Limb (tissue), 2 donors: ENCODE measurements at regions not wholly inside any gene's neighbourhood (a gene's known extent, or its start where the extent isn't known, plus 50 kb on each side); places are given as distances from the start of the nearest gene placed in this dataset.
A peak's percentile ranks its signal among the peaks of the same experiment; 100 is the strongest.

Experiments used
- DNase-seq, 2 donors: peaks; one replicate each; pipeline ENCODE4 v3.0.0-alpha.2; 2016; ENCODE audit errors: extremely low spot score in 2 of 2

DNA sequence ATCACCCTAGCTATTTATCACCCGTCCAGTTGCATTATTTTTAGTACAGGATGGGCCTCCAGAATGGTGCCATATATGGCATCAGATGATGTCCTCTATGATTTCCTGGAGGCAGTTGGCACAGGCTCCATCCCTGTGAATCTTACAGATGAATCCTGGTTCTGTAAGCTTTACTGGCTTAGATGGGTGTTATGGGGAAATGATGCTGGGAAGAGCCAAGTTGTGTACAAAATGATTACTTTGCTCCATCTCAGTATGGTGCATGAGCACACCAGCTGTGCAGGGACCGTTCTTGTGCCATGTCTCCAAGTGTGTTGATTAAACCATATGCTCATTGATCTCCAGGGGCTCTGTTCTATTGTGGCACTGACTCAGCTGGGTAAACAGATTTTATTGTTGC lies 755.7 kb downstream of the TLR4 start:
- peak in 1 of 2 donors; percentile 29 for DNase-seq

DNA sequence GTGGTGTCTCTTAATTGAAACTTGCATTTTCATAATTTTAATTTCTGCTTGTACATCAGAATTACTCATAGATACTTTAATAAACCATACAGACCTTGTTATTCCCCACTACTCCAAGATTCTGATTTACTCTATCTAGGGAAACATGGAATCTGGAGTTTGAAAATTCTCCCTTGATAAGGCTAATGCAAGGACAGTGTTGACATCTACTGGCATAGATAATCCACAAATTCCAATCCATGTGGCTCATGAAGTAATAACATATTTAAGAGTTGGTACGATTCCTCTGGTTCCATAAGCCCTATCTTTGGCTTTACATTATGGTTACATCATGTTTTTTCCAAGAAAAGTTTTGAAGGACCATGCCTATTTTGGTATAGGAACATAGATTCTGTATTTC lies 759.2 kb downstream of the TLR4 start:
- DNase-seq = no peak

DNA sequence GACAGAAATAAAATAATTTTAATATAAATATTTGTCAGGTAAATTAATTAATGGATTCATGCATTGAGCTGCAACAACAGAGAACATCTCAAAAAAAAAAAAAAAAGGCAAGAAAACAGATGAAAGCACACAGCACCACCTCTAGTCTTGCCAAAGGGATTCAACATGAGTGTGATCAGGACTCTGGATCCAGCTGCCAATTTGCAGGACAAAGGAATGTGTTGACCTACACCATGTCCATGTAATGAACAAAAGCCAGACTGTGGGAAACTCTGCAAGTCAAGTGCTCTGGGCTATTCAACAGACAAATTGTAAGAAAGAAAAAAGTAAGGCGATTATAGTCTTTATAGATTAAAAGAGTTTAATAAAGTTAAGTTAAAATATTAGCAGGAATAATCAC lies 769.3 kb downstream of the TLR4 start:
- no peak for DNase-seq

DNA sequence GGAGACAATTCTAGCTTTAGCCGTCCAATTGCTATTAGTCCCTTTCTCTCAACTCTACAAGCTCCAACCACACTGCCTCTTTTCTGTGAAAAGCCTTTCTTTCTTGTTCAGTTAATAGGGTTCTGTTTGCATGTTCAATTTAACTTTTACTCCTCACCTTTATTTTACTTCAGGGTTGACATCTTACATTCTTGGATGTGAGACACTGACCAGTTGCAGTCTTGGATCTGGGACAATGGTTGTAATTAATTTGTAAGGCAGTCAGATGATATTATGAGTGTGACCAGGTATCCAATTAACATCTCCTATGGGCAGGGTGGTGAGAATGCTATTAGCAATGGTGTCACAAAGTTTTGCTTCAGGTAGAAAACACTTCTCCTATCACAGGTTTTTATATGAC lies 774.5 kb downstream of the TLR4 start:
- no peak for DNase-seq

DNA sequence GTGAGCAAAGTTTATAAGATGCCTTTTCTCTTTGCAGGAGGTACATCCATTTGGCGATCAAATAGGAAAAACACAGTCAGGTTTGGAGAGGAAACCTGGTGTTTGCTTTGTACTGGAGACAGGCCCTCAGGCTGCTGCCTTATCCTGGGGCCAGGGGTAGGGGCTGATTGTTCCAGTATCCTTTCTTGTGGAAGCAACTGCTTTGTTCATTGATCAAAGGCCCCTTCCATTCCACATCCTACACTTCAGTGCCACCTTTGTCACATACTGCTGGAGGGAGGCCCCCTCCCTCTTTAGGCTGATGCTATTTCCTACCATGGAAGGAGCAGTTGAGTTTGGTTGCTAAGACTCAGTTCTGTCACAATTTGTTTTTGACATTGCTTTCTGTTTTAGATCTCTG lies 778.1 kb downstream of the TLR4 start:
- DNase-seq = no peak

DNA sequence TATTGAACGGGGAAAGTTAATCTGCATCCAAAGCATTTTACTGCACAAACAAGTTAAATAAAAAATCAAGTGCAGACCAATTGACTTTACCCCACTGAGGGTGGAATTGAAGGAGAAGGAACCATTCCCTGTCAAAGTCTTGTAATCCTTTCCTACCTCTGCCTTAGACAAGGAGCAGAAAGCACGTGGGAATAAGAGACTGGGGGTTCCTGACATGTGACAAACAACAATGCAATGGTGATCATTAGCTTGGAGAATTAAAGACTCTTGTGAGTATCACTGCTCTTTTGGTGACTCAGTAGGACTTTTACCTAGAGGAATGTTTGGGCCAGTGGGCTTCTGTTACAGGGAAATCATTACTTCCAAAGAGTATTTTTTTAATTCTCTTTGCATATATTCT lies 779.5 kb downstream of the TLR4 start:
- no peak for DNase-seq

DNA sequence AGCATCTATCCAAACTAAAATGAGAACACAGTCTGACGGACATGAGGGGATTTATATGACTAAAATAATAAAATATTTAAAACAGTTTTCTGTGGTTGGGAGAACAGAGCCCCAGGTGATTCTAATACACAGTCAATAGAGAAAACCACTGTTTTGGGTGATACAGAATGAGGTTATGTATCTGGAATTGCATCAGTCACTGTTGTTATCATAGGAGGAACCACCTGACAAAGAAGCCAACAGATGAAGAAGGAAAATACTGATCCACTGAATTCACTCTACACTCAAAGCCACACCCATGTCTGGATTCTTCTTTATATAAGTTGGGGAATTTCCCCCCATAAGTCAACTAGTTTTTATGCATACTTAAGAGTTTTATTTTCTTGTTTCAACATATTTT lies 799.0 kb downstream of the TLR4 start:
- no peak for DNase-seq

DNA sequence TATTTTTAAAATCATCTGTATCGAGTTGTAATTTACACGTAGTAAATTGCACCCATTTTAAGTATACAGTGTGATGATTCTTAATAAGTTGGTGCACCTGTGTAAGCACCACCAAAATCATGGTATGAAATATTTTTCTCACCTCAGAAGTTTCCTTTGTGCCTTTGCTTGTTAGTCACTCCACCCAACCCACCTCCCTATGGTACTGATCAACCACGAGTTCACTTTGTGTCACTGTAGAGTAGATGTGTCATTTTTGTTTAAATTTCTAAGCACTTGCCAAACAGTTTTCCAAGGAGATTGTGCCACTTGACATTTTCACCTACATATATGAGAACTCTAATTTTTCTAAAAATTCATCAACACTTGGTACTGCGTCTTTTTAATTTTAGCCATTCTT lies 806.5 kb downstream of the TLR4 start:
- no peak for DNase-seq

DNA sequence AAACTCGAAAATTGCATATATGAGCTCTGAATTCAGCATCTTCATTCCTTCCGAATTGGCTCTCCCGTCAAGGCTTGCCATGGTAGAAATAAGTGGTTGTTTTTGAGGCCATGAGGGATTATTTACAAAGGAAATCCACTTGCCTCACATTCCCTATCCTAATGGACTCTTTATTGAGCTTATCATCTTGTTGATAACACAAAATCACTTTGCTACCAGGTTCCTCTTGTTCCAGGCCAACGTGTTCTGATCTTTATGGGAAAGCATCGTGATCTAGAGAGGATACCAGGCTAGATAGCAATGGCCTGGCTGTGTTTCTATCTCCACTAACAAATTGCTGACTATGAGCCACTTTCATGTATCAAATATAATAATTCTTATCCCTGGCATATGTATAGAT lies 811.7 kb downstream of the TLR4 start:
- no peak for DNase-seq

DNA sequence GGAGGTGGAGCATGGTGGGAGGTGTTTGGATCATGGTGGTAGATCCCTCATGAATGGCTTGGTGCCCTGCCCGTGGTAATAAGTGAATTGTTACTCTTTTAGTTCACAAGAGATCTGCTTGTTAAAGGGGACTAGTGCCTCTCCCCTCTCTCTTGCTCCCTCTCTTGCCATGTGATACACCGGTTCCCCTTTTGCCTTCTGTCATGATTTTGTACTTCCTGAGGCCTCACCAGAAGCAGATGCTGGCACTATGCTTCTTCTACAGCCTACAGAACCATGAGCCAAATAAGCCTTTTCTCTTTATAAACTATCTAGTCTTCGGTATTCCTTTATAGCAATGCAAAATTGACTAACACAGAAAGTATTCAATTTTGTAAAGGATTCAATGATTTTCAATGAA lies 817.1 kb downstream of the TLR4 start:
- no peak for DNase-seq

DNA sequence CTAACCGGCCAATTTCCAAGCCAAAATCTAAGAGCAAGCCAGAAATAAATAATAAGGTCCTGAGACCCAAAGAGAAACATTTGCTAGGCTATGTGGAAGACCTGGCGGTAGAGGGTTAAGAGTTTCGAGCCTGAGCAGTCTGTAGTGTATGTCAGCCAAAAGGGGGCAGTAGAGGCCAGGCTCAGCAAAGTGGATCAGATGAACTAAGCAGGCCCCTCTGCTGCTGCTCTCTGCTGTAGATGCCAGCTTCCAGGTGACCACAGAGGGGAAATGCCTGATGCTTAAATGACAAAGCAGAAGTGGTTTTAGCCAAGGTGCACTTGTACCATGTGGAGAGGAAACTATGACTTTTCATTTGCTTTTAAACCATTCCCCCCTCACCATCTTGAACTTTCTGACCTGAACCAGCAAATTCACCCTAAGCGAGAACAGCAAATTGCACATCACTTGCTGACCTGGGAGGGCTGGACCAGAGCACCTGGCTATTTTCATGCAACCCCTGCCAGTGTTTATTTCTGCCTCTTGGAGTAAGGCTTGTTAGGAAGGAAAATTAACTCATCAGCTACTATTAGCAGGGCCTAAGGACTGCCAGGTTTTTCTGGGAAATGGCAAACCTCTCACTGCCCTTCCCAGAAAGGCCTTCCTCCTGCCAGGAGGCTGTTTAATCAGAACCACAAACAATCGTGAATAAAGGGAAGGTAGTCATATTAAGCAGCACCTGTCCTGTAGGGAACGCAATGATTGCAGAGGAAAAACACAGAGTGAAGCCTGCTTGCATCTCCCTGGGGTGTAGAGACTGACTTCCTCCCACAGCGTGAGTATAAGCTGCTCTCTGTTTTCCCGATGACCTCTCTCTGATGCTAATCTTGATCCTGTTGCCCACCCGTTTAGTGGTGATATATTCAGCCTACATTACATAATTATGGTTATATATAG lies 818.2 kb downstream of the TLR4 start:
- peak; percentile 40 to 62 for DNase-seq

DNA sequence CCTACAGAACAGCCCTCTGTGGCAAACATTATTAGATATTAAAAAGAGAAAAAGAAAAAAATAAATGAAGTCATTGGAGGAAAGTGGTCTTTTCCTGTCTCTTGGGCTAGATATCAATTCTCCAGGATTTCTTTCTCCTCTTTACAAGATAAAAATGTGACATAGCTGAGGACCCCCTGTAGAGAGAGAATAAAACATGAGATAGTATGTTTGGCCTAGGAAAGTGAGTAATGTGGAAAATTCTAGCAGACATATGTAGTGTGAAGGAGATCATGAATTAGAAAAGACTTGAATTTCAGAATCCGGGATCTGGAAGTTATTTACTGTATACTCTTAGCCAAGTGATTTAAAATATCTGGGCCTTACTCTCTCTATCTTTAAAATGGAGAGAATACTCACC lies 823.1 kb downstream of the TLR4 start:
- DNase-seq = no peak

DNA sequence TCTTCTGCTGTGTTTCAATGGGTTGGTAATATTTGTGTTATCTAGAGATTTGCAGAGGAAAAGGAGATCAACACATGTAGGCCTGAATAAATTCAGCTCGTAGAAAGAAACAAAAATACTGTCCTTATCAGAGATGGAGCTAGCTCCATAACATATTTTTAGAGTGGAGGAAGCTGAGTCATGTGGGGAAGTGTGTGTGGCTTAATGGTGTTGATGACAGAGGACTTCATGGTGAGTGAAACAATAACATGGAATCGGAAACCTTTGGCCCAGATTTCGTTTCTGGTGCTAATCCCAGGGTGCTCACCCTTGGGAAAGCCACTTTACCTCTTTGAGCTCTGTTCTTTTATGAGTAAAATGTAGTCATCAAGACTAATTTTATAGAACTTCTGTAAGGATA lies 825.0 kb downstream of the TLR4 start:
- DNase-seq = no peak

DNA sequence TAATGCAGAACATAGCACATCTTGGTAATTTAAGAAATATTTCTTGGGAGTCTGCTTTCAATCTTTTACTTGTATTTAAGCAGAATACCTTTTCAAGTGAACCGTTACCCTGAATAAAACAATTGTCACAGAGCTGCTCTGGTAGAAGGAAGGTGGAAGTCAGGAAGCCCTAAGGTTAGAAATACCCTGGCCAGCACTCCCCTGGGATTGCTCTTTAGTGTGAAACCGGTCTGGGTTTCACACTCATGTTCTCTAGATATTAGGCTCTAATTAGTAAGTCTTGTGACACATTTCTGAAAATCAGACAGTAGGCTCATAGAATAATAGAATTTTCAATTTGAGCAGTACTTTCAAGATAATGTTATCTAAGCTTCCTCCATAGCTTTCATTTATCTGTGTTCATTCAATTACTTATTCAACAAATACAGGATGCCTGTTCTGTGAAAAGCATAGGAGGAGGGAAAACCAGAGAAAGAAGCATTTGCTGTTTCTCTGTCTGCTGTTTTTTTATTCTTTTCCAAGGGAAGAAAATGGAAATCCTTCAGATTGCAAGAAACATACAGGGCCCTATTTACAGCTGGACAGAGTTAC lies 825.5 kb downstream of the TLR4 start:
- DNase-seq = no peak

DNA sequence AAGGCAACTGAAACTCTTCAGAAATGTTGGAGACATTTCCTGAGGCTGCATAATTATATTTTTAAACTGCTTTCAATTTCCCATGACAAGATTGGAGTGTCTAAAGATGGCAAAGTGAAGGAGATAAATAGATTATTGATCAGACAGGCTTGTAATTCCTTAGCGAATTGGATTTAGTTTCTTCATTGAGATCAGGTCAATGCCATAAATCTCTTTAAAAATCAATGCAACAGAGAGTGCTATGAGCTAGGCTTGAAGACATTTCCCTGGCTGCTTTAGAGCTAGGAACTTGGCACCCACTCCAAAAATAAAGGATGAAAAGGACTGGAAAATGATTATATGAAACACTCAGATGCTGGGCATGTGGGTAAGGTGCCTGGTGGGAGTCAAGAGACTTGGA lies 828.4 kb downstream of the TLR4 start:
- no peak for DNase-seq

DNA sequence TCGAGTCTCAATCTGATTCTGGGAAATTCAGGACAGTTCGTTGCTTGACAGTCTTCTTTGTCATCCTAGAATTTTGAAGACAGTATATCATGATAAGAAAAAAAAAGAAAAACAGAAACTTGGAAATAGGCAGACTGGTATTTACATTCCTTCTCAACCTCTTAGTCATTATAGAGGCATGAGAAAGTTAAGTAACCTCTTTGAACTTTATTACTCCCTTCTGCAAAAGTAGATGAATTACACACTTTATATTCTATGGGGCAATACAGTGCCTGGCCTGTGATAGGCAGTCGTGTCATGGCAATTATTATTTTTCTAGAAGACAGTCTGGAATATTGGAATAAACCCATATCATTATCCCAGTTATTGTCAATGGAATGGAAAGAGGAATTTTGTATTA lies 828.9 kb downstream of the TLR4 start:
- DNase-seq = no peak

DNA sequence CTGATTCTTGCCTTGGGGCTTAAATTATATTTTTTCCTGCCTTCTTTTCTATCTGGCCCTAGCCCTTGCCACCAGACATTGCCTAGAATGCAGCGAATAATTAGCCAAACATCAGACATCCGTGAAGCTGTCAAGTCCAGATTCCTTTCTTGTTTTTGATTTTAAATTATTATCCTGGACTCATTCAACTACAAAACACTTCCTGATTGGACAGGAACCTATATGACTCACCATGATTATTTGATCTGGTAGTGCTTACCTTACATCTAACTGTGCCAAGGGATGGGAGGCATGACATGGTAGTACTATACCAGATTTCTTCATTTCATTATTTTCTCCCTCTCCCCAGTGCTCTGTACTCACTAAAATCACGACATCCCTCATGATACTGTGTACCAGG lies 829.6 kb downstream of the TLR4 start:
- no peak for DNase-seq

DNA sequence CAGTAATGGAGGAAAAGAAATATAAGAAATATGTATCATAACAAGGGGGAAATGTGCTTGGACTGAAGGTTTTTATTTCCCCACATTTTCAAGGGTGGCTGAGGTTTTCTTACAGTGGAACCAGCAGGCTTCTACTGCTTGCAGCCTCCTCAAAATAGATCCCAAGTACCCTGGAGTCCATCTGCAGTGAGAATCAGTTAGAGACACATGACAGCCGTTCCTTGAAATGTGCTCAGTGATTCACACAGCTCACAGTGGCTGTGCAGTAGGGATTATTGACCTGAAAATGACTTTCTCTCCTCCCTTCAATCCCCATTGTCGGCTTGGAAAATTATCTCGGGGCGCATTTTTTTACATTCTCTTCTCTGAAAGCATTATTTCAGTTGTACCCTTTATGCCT lies 832.0 kb downstream of the TLR4 start:
- DNase-seq = no peak

DNA sequence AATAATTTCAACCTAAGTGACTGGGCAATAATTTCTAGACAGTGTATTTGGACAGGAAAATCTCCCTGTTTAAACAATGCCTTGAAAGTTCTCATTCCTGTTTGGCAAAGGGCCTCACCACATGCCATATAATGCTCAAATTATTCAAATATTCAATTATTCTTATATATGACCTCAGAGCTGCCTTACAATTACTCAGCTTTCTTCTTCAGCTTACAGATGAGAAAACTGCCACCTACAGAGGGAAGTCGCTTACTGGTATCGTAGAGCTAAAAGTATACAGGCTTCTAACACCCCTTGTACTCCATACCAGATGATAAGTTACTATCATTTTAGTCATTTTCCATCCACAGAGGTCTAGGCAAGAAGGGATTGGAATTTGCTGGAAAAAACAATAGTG lies 830.3 kb downstream of the BRINP1 start:
- no peak for DNase-seq

DNA sequence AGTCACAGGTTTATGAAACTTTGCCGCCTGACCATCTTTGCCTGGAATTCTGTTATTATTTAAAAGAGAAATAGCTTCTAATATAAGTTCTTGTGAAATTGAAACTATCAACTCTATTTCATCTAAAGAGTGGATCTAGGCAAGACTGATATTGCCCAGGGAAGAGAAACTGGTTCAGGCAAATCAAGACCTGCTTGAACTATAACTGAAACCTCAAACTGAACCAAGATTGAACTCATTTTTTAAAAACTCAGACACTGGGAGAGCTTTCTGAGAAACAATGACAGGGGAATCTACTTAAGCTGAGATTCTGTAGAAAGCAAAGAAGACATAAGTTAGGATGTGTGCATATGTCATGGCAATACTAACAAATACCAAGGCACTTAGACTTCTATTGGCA lies 815.8 kb downstream of the BRINP1 start:
- no peak for DNase-seq

DNA sequence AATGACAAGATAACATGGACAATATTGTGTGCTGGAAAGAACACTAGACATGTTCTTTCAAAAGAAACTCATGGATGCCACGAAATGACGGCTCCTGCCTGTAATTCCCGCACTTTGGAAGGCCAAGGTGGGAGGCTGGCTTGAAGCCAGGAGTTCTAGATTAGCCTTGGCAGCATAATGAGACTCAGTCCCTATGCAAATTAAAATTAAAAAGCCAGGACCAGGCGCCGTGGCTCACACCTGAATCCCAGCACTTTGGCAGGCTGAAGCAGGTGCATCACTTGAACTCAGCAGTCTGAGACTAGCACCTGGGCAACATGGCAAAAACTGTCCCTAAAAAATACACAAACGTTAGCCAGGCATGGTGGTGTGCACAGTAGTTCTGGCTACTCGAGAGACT lies 814.2 kb downstream of the BRINP1 start:
- DNase-seq = no peak

DNA sequence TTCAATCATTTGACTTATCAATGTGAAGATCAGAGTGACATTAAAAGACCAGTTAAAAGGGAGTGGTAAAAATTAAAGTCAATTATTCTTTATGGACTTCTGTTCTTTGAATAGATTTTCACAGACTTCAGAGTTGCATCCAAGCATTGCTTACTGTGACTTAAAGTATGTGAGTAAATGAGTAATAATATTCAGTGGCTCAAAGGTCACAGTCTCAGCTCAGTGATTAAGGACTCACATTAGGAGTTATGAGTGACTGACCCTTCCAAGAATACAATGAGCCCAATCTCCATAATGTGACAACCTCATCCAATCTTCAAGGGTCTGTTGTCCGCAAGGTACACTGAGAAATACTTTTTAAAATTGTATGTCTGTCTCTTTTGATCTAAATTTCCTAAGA lies 811.2 kb downstream of the BRINP1 start:
- no peak for DNase-seq

DNA sequence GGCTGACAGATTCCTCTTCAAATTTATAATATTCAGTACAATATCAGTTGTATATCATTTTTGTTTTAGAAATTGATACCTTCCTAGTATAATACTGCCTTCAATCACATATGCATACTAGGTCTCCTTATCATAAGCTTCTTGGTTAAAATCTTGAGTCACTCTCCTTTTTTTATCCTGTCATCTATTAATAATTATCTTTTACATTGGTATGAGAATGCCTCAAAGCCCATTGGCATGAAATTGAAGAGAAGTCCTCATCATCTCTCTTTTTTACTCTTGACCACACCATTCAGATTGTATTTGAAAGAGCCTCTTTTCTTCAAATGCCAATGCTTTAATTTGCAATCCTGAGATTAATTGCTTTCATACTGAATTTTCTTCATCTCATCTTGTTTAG lies 810.3 kb downstream of the BRINP1 start:
- DNase-seq = no peak
